ENCODE measurements at regions not wholly inside any gene's neighbourhood (a gene's known extent, or its start where the extent isn't known, plus 50 kb on each side); places are given as distances from the start of the nearest gene placed in this dataset.

DNA sequence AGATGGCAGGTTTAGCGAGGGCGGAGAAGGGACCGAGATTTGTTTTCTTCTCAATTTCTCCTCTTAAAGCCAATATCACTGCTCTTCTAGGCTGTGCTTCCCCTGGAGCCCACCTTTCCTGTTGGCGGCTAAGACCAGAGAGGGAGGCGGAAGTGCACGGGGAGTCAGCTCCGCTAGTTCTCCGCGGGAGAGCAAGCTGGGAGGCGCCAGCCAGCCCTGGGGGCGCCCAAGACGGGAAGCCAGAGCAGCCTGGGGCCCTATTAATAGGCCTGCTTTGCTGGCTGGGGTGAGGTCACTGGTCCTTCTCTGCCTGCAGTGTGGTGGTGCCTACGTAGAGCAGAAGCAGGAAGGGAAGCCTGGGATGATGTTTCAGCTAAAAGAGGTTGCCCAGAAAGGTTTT is 61.6 kb downstream of the LSM5 start:
- DNase-seq (ENCODE audit: low read depth in 4 of 4, low spot score in 1 of 4): no peak

DNA sequence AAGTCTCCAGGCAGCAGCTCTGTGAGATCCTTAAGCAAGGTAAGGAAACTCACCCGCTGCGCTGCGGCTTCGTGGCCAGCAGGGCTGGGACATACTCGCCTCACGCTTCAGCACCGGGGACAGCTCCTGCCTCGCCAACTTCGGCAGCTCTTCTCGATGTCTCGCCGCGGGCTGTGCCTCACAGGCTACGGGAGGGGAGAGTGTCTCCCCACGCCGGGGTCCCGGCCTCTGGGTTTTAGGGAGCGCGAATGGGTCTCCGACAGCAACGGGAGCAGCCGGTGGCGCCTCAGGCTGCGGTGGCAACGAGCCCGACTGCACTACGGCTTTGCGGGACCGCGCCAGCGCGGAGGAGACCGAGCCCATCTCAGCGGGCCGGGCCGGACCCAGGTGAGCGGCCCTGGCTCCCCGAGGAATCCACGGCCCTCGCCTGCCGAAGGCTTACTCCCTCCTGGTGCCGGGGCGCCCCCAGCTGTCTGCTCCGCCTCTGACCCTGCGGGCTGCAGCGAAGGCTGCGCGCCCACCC is 62.4 kb downstream of the LSM5 start:
- DNase-seq (ENCODE audit: low read depth in 4 of 4, low spot score in 1 of 4): peak; percentile 21 to 53 (median 44)

DNA sequence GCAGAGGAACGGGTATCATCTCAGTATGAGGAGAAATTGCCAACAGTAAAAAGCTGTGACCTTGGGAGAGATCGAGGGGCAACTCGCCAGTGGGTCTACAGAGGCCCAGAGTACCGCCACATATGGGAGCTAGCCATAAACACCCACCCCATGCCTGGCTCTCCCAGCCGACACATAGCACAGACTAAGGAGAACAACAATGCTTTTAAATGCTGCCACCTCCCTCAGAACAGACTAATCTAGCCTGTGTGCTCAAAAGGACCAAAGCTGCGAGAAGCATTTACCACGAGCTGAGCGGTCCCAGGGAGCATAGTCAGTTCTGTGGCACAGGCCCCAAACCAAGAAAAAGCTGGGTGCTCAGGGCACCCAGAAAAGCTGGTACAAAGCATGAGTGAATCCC is 73.3 kb downstream of the LSM5 start:
- no peak for DNase-seq (ENCODE audit: low read depth in 4 of 4, low spot score in 1 of 4)

DNA sequence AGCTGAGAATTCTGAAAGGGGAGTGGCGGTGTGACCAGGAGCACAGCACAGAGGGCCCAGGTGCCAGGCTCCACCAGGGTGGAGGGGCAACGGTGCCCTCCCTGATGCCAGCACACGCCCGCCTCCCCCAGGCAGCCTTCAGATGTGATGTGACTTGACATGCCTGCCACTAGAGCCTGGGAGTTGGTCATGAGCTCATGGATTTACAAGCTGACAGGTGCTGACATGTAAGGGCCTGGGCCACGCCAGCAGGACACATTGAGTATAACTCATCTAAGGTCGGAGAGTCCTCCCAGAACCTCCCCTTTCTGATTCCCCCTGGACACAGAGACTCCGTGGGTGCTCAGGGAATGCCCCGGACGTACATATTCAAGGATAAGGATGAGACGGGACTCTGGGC is 74.2 kb downstream of the LSM5 start:
- no peak for DNase-seq (ENCODE audit: low read depth in 4 of 4, low spot score in 1 of 4)

DNA sequence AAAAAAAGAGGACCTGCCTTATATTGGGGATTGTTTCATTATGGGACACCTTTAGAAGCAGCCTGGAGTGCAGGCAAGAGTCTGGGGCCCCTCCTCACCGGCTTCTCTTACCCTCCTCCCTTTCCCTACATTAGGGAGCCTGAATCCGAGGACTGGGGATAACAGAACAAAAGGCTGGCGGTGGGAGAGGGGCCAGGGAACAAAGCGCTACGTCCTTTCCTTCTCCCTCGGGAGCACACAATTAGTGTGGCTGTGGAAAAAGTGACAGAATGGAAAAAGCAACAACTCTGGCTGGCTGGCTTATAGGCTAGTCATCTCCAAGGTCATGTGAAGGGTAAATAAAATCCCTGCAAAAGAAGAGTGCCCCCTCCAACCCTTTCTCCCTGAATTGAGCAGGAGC is 74.7 kb downstream of the LSM5 start:
- no peak for DNase-seq (ENCODE audit: low read depth in 4 of 4, low spot score in 1 of 4)

DNA sequence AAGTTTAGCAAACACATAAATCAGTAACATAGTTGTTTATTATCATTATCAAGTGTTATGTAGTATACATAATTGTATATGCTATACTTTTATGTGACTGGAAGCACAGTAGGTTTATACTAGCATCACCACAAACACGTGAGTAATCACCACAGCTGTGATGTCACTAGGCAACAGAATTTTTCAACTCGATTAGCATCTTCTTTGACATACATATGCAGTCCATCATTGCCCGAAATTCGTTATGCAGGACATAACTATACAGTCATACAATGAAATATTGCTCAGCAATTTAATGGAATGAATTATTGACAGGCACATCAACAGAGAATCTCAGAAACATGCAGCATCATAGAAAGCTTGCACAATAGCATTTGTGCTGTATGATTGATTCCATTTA is 77.7 kb downstream of the LSM5 start:
- no peak for DNase-seq (ENCODE audit: low read depth in 4 of 4, low spot score in 1 of 4)

DNA sequence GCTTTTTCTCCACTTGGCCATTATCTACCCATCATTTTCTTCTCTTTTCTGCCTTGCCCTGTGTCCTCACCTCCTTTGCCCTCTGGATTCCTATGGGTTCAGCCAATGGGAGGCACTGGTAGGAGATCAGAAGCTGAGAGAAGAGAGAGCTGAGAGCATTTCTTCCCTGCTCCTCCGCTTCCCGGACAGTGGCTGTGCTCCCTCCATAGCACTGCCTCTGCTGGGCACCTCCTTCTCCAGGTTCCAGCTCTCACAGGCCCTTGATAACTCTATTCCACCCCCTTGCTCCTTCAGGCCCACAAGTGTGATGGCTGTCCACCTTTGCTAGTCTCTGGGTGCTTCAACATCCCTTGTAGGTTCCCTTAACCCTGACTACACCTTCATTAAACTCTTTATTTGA is 79.6 kb downstream of the LSM5 start:
- DNase-seq (ENCODE audit: low read depth in 4 of 4, low spot score in 1 of 4): no peak

DNA sequence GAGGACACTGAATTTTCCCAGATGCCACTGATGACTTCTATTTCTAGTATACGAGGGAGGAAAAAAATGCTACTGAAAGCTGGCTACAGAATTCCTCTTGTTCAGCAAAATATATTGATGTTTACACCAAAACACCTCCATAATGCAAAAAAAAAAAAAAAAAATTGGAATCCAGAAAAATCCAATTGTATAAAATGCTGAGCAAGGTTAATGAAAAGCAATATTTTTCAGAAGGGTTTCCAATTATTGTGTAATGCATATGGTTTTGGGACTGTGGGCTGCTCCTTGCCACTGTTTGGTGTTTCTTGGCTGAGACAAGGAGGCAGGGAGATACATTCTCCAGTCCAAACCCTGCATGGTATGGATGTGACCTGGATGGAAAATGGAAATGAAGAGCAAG is 83.8 kb downstream of the LSM5 start:
- DNase-seq (ENCODE audit: low read depth in 4 of 4, low spot score in 1 of 4): no peak

DNA sequence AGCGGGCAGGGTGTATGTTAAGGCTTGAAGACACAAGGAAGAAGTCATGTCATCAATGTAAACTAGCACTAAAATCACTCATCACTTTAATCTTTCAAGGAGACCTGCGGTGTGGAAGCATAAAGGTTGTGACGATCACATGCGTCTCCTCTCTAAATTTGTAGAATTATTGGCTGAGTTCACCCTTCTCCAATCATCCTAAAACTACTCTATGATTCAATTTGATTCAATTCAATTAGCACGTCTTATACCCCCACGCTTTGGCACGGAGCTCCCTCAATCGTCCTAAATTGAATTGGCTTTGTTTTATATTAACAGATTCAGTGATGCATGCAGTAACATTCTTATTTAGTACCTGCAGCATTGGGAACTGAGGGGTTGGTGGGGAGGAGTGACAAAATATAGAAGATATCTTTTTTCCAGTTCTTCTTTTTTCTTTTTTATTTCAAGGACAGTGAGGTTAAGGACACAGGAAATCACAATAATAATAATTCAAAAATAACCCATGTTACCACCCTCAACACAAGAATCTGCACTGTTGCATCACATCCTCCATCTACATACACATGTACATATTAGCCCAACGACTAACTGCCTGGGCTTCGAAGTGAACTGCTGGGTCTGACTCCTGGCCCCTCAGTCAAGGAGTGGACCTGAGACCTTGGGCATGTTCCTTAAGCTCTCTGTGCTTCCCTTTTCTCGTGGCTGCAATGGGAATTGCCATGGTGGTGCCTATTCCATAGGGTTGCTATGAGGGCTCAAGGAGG is 86.5 kb downstream of the LSM5 start:
- DNase-seq (ENCODE audit: low read depth in 4 of 4, low spot score in 1 of 4): no peak

DNA sequence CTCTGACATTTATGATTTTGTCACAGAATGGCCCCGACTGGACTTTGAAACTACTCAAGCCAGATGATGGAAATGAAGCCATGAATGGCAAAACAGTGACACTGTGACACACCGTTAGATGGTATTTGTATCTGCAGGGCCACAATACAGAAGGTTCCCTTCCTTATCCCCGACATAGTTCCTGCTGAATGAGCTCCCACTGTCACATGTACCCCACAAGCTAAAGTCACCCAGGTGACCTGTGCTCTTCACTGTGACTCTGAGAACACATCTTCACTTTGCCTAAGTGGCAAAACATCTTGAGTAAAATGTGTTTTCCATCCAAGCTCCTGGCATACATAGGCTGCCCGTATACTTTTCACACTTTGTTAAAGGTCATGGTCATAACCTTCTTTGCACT is 89.5 kb downstream of the LSM5 start:
- DNase-seq (ENCODE audit: low read depth in 4 of 4, low spot score in 1 of 4): no peak

DNA sequence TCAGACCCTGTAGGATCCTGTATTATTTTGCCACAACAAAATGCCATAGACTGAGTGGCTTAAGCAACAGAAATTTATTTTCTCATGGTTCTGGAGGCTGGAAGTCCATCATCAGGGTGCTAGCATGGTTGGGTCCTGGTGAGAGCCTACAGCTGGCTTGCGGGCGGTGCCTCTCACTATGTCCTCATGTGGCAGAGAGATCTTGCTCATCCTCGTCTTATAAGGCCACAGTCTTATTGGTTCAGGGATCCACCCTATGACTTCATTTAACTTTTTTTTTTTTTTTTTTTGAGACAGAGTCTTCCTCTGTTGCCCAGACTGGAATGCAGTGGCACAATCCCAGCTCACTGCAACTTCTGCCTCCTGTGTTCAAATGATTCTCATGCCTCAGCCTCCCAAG is 90.9 kb downstream of the LSM5 start:
- DNase-seq (ENCODE audit: low read depth in 4 of 4, low spot score in 1 of 4): no peak

DNA sequence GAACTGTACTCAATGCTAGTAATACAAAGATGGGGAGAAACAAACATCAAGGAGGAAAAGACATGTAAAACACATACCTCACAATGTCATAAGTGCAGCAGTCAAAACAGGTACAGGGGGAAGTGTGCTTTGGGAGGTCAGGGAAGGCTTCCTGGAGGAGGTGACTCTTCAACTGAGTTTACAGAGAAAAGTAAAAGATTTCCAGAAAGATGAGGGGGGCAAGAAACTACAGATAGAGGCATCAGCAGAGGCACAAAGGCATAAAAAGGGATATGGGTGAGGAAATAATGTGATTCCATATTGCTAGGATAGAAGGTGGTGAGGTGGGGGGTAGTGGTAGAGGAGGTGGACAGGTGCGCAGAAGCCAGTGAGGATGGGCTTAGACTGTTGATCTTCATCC is 95.0 kb downstream of the LSM5 start:
- DNase-seq (ENCODE audit: low read depth in 4 of 4, low spot score in 1 of 4): no peak

DNA sequence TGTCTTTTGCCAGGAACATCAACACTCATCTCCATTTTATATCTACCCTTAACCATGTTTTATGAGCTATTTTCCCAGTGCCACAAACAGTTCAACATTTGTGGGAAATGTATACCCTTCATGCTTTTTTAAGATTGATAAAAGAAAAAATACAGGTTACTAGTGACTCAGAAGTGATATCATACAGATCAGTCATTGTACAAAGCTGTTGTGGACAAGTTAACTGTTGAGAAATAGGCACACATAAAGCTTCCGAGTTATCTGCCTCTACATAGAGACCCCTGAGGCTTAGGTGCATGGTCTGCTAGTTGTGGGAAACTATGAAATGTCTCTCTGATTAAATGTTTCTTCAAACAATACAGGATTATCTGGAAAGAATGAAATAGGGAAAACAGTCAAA is 96.3 kb downstream of the LSM5 start:
- no peak for DNase-seq (ENCODE audit: low read depth in 4 of 4, low spot score in 1 of 4)

DNA sequence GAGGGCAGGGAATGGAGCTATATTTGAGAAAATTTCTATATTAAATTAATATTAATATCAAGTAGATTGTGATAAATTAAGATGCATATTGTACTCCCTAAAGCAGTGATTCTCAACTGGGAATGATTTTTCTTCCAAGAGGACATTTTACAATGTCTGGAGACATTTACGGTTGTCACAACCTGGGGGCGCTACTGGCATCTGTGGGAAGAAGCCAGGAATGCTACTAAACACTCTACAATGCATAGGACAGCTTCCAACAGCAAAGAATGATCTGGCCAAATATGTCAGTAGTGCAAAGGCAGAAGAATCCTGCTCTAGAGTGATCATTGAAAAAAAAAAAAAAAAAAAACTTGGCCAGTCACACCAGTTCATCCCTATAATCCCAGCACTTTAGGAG is 100.0 kb downstream of the LSM5 start:
- no peak for DNase-seq (ENCODE audit: low read depth in 4 of 4, low spot score in 1 of 4)

DNA sequence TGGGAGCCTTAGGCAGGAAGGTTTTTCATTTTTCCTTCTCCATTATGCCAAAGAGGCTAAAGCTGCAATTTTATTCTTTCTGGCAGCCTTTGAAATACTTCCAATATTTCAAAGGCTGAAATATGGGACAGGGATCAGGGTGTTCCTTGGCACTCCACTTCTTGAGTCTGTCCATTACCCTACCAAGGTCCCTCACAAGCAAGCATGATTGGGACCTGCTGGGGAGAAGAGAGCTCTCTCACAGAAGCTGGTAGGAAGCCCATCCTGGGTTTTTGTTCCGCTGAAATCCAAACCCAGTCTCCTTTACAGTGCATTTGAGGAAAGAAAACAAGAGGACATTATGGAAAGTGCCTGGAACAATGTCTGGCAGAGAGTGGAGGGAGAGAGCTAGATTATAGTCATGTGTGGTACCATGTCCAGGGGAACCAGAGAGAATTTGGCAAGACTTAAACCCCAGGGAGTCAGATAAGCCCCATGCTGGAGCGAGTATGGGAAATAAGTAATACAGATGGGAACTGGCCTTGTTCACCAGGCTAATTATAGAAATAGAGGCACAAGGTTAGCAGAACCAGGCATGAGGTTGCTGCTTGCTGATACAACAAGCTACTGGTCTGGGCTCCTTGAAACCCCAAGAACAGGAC is 104.7 kb downstream of the LSM5 start:
- DNase-seq (ENCODE audit: low read depth in 4 of 4, low spot score in 1 of 4): no peak

DNA sequence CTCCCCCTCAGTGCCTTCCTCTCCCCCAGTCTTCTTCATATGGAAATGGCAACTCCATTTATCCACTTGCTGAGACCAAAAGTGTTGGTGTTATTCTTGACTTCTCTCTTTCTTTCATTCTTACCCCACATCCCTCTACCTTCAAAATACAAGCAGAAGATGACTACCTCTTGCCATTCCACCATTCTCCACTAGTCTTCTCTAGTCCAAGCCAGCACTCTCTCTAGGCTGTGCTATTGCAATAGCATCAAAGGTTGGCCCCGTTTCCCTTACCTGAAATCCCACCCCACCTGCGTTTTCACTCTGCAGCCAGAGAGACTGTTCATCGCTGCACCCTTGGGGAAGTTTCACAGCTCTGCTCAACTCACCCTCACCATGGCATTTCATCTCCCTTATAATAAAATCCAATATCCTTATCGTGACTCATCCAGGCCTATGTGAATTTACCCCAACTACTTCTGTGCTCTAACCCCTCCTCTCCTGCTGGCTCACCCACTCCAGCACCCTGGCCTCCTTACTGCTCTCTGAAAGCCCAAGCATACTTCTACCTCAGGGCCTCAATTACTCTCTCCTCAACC is 109.1 kb downstream of the LSM5 start:
- no peak for DNase-seq (ENCODE audit: low read depth in 4 of 4, low spot score in 1 of 4)

DNA sequence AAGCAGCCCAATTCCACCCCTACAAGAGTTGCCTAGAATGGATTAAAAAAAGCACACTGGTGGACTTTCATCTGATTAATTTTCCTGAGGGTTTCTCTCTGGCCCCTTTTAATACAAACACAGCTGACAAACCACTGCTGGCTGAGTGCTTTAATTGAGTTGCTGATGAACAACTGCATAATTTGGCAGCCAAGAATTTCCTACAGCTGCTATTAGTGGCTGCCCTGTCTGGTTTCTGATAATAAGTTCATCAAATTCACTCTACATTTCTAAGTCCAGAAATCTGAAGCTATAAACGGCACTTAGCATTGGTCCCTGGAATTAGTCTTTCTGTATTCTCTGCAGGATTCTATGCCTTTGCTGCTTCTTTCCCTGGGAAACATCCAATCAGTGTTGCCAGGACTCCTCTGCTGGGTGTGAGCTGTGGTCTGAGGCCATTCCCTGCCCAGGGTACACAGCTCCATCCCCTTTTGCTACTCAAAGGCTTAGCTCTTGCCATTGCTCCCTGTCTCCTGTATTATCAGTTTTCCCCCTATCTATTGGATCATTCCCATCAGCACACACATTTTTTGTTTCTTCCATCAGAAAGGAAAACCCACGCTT is 110.6 kb downstream of the LSM5 start:
- no peak for DNase-seq (ENCODE audit: low read depth in 4 of 4, low spot score in 1 of 4)

DNA sequence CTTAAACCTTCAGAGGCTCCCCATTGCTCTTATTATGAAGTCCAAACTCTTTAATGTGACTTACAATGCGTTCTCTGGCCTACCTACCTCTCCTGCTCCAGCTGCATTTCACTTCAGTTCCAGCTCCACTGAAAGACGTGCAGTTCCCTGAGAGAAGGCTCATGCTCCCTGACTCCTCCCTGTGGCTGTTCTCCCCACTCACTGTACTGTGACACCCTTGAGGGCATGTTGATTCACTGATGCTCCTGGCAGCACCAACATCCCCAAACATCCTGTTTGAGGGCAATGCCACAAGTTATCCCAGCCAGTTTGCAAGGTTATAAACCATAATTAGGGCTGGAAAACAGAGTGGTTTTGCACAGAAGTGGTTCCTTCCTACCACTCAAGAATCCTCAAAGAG is 111.2 kb downstream of the LSM5 start:
- DNase-seq (ENCODE audit: low read depth in 4 of 4, low spot score in 1 of 4): no peak

DNA sequence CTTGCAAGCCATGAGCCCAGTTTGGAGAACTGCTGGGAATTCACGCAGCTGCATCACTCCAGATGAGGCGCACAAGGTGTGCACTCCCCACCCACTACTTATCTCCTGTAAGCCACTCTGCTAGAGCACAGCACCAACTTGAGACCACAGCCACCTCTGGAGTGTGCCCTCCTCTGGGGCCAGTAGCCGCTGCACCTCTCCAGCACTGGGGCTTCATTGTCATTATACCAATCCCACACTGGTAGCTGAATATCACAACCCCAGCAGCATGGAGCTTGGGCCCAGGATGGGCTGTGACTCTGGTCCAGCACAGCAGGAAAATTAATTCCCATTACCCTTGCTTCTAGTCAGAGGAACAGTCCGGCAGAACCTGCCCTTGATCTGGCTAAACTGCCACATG is 125.6 kb downstream of the LSM5 start:
- no peak for DNase-seq (ENCODE audit: low read depth in 4 of 4, low spot score in 1 of 4)

DNA sequence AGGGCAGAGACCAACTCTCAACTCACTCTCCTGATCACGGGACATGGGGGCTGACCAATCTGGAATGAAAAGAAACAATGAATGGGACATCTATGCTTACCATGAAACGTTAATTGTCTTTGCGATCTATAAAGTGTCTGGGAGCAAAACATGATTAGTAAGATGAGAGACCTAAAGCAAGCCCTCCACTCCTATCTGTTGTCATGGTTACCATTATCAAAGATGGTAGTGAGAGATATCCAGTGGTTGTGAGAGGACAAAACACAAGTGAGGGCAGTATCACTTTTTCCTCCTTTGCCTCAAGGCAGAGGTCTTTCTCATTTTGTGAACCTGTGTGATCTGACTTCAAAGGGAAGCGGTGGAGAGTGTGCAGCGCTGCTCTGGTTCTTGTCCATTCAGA is 130.1 kb downstream of the LSM5 start:
- DNase-seq (ENCODE audit: low read depth in 4 of 4, low spot score in 1 of 4): no peak

DNA sequence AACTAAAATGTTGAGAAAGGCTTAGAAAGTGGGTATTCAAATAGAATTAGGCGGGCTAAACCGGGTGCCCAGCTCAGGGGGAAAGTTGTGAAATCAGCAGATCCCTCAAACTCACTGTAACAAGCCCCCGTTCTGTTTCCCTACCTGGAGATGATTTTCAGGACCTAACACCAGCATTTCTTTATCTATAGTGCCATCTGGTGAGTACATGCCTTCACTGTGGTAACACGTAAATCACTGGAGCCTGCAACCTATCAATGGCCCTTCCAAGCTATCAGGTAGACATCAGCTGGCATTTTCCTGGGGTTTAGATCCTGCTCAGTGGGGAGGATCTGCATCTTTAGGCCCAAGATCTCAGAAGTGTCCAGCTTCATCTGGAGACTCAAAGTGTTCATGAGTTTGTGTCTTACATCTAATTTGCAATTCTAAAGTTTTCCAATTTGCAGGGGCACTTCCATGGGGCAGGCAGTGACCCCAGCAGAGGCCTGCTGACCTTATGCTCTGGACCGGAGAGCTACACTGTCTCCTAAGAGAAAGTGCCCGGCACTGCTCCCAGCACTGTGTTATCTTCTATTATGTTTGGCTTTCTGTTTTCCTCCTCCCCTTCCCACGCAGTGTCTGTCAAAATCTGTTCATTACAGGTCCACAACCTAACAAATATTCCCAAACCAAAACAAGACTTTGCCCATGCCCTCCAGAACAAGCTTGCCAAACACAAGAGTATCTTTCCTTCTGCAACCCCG is 132.5 kb downstream of the LSM5 start:
- DNase-seq (ENCODE audit: low read depth in 4 of 4, low spot score in 1 of 4): no peak
